ENCODE measurements at regions not wholly inside any gene's neighbourhood (a gene's known extent, or its start where the extent isn't known, plus 50 kb on each side); places are given as distances from the start of the nearest gene placed in this dataset.

- DNase-seq = peak in 1 of 5 experiments; percentile 96
These were observed 422.9 kb upstream of the TRIB2 start for GRCh38 chr2:12293874-12294273.

- peak in 1 of 5 experiments; percentile 43 for DNase-seq
These were observed 420.7 kb upstream of the TRIB2 start for GRCh38 chr2:12295856-12296519.

GRCh38 chr2:12296915-12297314, 419.8 kb upstream of the TRIB2 start:
- no peak for DNase-seq

GRCh38 chr2:12298352-12298751, 418.4 kb upstream of the TRIB2 start:
- no peak for DNase-seq

GRCh38 chr2:12299431-12299830, 417.3 kb upstream of the TRIB2 start:
- no peak for DNase-seq

GRCh38 chr2:12300019-12300602, 416.6 kb upstream of the TRIB2 start:
- no peak for DNase-seq

- DNase-seq = no peak
These were observed 415.8 kb upstream of the TRIB2 start for GRCh38 chr2:12300927-12301326.

- peak in 1 of 5 experiments; percentile 66 for DNase-seq
These were observed 414.6 kb upstream of the TRIB2 start for GRCh38 chr2:12302140-12302539.

GRCh38 chr2:12302691-12303090, 414.0 kb upstream of the TRIB2 start:
- DNase-seq = no peak

GRCh38 chr2:12303181-12304030, 413.3 kb upstream of the TRIB2 start:
- peak in 1 of 5 experiments; percentile 88 for DNase-seq

GRCh38 chr2:12304564-12305171, 412.1 kb upstream of the TRIB2 start:
- DNase-seq = no peak

GRCh38 chr2:12305931-12306330, 410.8 kb upstream of the TRIB2 start:
- DNase-seq = peak in 1 of 5 experiments; percentile 42

GRCh38 chr2:12310399-12310798, 406.3 kb upstream of the TRIB2 start:
- peak in 1 of 5 experiments; percentile 68 for DNase-seq

GRCh38 chr2:12313445-12314126, 403.1 kb upstream of the TRIB2 start:
- peak in 1 of 5 experiments; percentile 66 for DNase-seq

- DNase-seq = no peak
These were observed 402.5 kb upstream of the TRIB2 start for GRCh38 chr2:12314127-12314760.

GRCh38 chr2:12315224-12315623, 401.5 kb upstream of the TRIB2 start:
- DNase-seq = no peak

- no peak for DNase-seq
These were observed 400.3 kb upstream of the TRIB2 start for GRCh38 chr2:12316476-12316875.

GRCh38 chr2:12317286-12317685, 399.4 kb upstream of the TRIB2 start:
- no peak for DNase-seq

GRCh38 chr2:12317814-12318426, 398.8 kb upstream of the TRIB2 start:
- DNase-seq = no peak

GRCh38 chr2:12318427-12319057, 398.2 kb upstream of the TRIB2 start:
- no peak for DNase-seq

Measured in T-helper 2 cell (primary cell).